Smooth muscle cell of the brain vasculature (primary cell): ENCODE measurements at regions not wholly inside any gene's neighbourhood (a gene's known extent, or its start where the extent isn't known, plus 50 kb on each side); places are given as distances from the start of the nearest gene placed in this dataset.

Source experiments
- DNase-seq: peaks from one replicate; pipeline ENCODE4 v3.0.0-alpha.2; 2012; ENCODE audit warnings: low read depth, low spot score

DNA sequence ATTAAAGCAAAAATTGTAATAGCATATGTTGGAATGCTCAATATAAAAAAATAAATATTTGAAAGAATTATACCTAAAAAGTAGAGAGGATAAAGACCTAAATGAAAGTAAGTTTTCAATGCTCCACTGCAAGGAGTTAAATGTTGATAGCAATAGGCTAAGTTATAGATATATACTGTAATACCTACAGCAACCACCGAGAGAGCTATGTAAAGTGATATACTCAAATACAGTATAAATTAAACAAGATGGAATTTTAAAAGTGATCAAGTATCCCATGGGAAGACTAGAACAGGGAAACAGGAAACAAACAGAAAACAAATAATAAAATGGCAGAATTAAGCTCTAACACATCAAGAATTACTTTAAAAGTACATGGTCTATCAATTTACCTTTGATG is 73.9 kb downstream of the CASP3 start:
- no peak for DNase-seq

DNA sequence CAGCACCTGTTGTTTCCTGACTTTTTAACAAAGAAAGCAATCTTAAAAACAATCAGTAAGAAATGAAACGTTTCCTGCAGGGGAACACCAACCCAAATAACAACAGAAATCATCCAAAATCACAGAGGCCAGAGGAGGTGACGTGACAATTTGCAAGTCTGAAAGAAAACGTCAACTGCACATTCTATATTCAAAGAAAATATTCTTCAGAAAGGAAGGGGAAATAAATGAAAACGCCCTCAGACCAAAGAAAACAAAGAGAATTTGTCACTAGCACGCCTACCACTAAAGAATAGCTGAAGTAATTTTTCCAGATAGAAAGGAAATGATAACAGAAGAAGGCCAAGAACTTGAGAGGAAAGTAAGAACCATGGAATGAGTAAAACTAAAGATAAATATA is 74.4 kb downstream of the CASP3 start:
- DNase-seq, result no peak

DNA sequence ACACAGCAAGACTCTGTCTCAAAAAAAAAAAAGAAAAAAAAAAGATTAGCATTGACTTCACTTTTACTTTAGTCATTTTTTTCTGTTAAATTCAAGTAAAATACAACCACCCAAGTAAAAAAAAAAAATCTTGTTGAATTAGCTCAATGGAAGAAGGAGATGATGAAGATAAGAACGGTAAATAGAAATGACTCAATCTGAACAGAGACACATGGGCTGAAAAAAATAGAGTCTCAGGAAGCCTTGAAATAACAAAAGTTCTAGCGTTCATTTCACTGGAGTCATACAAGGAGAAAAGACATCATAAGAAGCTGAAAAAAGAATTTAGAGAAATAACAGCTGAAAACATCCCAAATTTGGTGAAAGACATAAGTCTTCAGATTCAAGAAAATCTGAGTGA is 75.5 kb downstream of the CASP3 start:
- DNase-seq, result no peak

DNA sequence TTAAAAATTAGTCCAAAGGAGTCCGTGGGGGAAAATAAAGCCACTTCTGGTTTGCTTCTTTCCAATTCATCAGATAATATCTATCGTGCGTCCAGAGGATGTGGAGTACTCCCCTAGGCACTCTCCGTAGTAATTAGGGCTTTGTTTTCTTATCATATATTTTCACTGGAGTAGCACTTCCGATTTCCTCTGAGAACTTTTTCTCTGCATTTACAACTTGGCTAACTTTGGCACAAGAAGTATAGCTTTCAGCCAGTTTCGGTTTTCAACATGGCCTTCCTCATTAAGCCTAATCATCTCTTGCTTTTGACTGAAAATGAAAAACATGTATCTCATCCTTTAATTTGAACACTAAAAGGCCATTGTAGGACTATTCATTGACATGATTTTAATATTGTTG is 80.5 kb downstream of the CASP3 start:
- DNase-seq, result no peak

DNA sequence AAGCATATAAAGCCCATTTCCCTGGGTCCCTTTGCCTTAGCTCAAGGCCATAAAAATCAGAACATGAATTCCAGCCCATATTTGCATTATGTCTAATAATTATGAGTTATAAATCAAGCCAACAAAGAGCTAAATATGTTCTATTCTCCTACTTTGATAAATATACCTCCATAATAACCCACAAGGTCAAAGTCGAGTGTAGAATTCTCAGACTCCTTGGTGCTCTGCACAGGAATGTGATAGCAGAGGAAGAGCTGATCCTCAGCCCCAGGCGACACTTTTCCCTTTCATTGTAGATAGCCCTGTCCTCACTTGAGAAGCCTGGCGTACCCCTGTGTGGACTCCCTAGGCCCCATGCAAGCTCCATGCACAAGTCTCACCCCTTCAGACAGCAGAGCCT is 85.6 kb downstream of the CASP3 start:
- DNase-seq, result no peak

DNA sequence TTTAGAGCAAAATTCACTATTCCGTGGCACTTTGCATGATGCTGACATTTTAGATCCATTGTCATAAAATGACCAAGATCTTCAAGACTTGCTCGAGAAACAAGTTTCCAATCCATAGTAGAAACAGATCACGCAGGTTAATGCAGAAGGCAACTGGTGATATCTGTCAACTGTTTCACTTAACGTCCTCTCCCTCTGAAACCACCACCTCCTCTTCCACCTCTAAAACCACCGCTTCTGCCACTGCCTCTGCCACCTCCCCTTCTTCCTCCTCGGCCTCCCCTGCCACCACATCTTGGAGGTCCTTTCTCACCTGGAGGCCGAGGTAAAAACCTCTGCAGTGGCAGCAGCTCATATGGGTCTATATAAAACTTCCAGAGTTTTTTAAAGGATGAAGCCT is 84.6 kb upstream of the IRF2 start:
- DNase-seq, result no peak

DNA sequence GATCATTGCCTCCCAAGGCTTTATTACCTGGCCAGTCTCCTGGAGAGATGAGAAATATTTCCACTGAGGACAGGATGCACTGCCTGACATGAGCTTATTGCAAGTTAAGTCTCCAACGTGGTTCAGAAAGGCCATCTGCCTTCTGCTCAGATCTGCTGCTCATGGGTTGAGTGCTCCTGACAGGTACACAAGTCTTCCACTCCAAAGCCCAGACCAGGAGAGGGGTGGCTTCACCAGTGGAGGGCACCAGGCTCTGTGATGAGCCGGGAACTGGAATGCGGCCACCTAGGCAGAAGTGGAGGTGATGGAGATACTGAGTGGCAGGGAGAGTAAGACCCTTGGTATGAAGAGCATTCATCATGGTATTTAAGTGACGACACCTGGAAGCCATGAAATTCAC is 79.5 kb upstream of the IRF2 start:
- no peak for DNase-seq

DNA sequence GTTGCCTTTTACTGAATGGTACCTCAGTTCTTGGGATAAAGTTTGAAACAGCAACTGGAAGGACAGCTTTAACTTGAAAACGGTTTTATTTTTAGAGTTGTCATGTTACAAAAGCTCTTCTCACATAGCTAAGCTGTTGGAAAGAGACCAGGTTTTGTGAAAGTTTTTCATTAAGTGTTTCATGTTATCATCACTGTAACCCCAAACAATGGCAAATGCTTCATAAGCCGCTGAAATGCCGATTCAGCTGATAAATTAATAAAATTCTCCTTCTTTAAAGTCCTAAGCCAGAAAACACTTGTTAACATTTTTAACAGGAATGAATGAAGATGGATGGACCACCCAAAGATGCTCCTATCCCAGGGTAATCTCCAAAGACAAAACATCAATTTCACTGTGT is 76.1 kb upstream of the IRF2 start:
- no peak for DNase-seq

DNA sequence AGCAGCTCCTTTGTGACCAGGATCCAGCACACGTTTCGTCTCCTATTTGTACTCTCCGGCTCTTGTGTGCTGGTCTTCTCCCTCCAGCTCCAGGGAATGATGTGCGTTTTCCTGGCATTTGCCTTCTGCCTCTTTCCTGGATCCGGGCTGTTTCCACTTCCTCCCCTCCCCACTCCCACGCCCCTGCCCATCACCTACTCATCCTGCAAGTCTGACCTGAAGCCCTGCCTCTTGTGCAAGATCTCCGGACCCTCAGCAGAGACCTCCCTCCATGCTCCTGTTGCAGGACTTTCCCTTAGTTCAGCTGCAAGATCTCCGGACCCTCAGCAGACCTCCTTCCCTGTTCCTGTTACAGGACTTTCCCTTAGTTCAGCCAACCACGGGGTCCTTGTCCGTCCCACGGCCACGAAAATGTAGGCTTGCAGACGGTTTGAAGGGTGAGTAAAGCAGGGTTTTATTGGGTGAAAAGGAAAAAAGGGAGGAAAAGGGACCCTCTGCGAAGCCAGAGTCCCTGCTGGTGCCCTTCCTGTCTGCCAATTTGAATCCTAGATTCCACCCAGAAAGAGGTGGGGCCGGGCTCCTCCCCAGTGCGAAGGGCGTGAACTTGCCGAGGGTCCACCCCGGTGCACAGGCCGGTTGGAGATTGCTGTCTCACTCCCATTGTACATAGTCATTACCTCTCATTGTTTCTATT is 74.4 kb upstream of the IRF2 start:
- DNase-seq, result no peak

DNA sequence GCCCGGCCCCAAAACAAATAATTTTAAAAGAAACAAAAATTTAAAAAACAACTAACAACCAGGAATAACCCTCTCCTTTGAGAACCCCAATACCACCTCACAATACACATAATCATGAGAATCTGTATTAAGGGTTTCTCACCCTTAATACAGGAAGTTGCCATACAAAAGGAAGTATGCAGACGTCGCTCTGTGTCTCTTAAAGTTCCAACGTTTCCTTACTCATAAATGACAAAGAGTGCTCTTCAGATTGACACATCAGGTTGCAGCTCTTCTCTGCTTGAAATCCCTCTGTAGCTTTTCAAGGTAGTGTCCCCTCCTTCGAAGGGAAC is 73.9 kb upstream of the IRF2 start:
- no peak for DNase-seq

DNA sequence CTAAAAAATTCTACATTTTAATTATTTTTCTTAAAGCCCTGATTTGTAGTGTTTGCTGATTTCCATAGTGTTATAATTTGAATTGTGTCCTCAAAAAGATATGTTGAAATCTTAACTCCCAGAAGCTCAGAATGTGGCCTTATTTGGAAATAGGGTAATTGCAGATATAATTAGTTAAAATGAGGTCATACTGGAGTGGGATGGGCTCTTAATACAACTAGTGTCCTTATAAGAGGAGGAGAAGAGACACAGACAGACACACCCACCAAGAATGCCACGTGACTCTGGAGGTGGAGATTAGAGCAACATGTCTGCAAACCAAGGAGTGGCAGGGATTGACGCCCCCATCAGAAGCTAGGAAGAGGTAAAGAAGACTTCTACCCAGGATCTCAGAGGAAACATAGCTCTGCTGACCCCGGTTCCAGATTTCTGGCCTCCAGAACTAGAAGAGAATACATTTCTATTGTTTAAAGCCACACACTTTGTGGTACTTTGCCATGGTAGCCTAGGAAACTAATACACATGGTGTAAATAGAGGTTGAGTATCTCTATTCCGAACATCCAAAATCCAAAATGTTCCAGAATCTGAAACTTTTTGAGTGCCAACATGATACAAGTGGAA is 70.5 kb upstream of the IRF2 start:
- DNase-seq, result no peak

DNA sequence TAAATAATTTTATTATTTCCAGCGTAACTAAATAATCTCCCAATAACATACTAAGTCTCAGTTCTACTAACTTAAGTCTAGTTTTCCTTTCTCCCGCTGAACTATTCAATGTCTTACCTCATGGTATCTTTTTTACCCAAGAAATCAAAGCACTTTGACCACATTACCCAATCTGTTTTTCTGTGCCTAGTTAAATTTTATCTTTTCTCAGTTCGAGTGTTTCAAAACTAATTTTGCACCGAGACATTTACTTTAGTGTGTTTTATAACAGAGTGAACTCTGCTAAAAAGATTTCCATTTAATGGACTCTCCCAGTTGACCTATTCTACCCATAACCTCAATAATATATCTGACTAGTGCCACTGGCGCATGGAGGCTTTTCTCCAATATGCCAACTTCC is 67.6 kb upstream of the IRF2 start:
- DNase-seq, result no peak

DNA sequence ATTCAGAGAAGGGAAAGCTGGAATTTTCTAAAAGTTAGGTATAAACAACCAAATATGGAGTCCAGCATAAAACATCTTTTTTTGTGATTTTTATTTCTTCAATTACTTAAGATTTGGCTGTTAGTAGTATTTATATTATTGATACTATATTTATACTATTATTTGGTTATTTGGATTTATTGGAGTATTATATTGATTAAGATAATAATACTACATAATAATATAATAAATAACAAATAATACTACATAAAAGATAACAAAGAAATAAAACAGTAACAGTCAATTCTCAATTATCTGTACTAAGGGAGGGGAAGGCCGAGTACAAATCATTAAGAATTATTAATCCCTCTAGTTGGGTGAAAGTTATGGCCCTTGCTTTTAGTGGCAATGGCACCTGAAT is 66.0 kb upstream of the IRF2 start:
- no peak for DNase-seq

DNA sequence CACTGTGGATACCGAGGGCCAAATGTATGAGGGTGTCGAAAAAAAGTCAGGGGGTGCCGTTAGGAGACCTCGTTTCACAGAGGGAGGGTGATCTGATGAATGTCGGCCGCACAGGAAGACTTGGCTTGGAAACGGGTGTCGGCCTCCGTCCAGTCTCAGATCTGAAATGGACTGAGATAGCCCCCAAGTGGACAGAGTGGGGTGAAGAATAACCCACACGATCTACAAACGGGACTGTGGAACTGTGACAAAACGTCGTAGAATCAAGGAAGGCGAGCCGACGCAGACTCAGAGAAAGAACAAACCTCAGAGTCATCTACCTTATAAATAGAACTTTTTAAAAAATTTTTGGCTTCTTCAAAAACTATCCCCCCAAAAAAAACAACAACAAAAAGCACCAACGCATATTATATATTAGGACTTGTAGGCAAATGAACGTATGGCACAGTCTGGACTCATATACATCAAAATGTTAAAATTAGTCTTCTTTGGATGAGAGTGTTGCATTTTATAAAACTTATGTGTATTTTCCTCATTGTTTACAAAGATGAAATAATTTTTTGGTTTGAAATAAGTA is 63.8 kb upstream of the IRF2 start:
- peak; percentile 85 for DNase-seq

DNA sequence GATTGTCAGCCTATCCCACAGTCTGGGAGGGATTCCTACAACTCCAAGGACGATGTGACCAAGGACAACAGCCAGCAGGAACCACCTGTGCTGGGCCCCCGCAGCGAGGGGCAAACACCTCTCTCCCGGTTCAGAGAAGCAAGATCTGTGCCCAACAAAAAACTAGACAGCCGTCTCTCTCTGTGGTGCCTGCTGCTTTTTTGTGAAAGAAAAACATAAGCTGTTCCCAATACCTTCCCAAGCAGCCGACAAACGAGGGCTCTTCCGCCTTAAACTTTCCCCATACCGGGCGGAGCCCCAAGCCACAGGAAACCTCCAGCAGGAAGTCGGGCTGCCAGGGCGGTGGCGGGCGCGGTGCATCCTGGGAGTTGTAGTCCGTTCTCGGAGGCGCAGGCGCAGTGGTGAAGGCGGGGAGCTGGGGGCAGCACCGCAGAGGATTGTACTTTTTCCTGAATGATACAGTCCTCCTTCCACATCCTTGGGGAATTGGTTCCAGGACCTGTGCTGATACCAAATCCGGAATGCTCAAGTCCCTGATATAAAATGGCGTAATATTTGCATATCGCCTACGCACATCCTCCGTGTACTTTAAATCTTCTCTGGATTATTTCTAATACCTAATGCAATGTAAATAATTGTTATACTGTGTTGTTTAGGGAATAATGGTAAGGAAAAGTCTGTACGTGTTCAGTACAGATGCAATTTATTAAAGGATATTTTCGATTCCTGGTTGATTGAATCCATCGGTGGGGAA is 63.1 kb upstream of the IRF2 start:
- DNase-seq, result peak; percentile 86

DNA sequence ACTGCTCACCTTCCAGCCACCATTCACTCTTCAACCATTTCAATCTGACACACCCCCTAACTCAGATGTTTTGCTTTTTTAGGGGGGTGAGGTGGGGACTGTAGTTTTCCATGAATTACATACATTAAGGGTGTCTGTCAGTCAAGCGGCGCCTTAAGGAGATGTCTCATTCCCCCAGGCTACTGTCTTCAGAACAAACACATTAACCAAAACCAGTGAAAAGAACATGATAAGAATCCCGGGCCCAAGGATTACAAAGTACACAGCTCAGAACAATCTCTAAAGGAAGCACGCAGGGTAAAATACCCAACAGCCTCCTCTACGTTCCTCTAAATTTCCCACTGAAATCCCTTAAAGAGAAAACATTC is 62.5 kb upstream of the IRF2 start:
- no peak for DNase-seq

DNA sequence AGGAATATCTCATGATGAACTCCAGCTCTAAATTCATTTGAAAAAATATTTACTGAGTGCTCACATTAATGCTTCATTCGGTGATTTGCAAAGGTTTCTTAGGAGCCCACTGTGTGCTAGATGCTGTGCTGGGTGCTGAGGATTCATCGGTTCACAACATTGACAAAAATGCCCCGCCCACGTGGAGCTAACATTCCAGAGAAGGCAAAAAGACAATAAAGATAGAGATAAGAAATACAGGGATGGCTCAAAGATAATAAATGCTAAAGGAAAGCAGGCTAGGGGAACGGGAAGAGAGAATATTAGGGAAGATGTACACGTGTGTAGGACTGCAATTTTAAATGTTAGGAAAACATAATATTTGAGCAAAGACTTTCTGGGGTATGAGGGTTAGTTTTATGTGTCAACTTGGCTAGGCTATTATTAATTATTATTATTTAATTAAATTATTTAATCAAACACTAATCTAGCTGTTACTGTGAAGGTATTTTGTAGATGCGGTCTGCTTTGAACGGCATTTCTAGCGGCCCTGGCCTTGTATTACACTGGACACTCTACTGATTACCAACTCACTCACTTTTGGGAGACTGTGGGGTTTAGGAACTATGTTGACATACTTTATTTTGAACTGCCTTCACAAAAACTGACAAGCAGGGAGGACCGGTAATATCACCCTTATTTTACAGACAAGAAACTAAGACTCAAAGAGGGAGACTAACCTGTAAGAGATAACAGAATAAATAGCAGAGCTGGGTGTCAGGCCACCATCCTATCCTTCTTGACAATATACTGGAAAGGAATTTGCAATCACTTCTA is 61.9 kb upstream of the IRF2 start:
- no peak for DNase-seq

DNA sequence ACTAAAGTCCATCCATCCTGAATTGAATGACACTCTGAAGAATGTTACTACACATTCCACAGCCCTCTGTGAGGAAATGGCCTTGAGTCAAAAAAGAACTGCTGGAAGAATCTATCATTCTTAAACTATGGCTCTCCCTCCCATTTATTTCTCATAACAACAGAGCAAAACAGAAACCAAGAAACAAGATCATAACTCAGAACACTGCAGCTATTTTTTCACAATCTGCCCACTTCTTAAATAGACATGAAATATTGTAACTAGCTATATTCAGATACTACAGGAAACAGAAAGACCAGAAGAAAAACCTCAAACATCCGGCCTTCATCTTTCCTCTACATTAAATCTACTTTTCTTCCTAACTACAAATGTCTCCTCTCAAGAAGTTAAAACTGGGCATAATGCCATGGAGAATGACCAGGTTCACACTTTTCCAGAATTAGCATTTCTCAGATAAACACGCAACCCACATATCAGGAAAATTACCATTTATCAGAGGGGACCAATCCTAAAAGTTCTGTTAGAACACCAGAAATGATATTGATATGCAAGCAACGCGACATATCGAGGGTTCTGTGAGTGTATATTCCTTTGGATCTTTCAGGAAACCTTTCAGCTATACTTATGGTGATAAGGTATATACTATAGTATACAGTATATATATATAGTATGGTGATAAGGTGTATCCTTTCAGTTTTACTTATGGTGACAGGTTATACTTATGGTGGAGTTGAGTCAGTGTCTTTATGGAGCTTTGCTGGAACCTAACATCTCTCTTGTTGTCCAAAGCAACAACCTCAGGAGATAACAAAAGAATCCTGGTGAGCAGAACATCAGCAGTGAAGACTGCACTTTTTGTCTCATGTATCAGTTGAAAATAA is 60.4 kb upstream of the IRF2 start:
- DNase-seq, result no peak

DNA sequence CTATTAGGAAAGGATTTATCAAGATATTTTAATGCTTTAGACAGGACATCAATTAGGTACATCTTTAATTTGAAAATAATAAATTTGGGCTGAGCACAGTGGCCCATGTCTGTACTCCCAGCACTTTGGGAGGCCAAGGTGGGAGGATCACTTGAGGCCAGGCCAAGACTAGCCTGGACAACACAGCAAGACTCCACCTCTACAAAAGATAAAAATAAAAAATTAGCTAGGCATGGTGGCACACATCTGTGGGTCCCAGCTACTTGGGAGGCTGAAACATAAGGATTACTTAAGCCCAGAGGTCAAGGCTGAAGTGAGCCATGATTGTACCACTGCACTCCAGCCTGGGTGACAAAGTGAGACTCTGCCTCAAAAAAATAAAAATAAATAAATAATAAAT is 59.6 kb upstream of the IRF2 start:
- no peak for DNase-seq

DNA sequence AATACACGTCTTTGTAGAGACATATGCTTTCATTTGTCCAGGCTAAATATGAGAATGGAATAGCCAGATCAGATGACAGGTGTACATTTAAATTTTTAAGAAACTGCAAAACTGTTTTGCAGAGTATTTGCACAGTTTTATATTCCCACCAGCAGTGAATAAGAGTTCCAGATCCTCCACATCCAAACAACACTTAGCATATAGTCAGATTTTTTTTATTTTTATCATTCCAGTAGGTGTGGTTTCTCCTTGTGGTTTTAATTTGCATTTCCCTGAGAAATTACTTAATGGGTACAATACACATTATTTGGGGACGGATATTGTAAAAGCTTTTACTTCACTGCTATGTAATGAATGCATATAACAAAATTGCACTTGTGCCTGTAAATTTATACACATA is 56.7 kb upstream of the IRF2 start:
- no peak for DNase-seq

DNA sequence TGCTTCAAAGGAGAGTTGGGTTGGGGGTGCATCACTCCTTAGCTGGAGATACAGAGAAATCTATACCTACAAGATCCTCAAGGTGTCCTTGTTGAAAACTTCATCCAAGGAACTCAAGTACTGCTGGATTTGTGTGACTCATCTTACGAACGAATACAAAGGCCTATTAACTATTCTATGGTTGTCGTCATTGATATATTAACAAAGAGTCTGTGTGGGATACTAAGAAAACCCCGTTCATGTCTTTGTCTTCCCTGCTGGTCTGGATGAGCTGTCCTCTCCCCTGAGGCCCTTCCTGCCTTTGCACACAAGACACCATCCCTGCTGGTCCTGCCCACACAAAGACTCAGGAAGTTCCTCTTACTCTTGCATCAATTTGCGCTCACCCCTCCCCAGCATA is 54.9 kb upstream of the IRF2 start:
- no peak for DNase-seq
